Right hindlimb (tissue), 1 donor: ENCODE measurements at regions not wholly inside any gene's neighbourhood (a gene's known extent, or its start where the extent isn't known, plus 50 kb on each side); places are given as distances from the start of the nearest gene placed in this dataset.
"Not testable (repeated sequence)": the region's sequence is repeated elsewhere in the genome, so short reads cannot be mapped to it uniquely, and the experiment has no call there.

Source experiments
- DNase-seq: peaks from one replicate; pipeline ENCODE4 v3.0.0-alpha.2; 2018

- no peak for DNase-seq
Measured at GRCh38 chr4:163273922-163274321, 58.5 kb downstream of the NPY1R start.

- no peak for DNase-seq
Measured at GRCh38 chr4:163273203-163273602, 59.2 kb downstream of the NPY1R start.

- DNase-seq: no peak
Measured at GRCh38 chr4:163271555-163272127, 60.8 kb downstream of the NPY1R start.

GRCh38 chr4:163269869-163270268 is 62.5 kb downstream of the NPY1R start:
- no peak for DNase-seq

- no peak for DNase-seq
Measured at GRCh38 chr4:163269166-163269565, 63.2 kb downstream of the NPY1R start.

- DNase-seq: no peak
Measured at GRCh38 chr4:163264934-163265333, 67.5 kb downstream of the NPY1R start.

GRCh38 chr4:163263606-163264005 is 68.8 kb downstream of the NPY1R start:
- peak; percentile 27 for DNase-seq

GRCh38 chr4:163256680-163257343 is 75.6 kb downstream of the NPY1R start:
- DNase-seq: no peak

- no peak for DNase-seq
Measured at GRCh38 chr4:163251204-163251603, 81.2 kb downstream of the NPY1R start.

GRCh38 chr4:163249042-163249441 is 82.4 kb upstream of the NAF1 start:
- no peak for DNase-seq

- no peak for DNase-seq
Measured at GRCh38 chr4:163245044-163245728, 78.5 kb upstream of the NAF1 start.

- no peak for DNase-seq
Measured at GRCh38 chr4:163243297-163243981, 76.7 kb upstream of the NAF1 start.

- no peak for DNase-seq
Measured at GRCh38 chr4:163237856-163238255, 71.2 kb upstream of the NAF1 start.

GRCh38 chr4:163236389-163236788 is 69.7 kb upstream of the NAF1 start:
- DNase-seq: not testable (repeated sequence)

GRCh38 chr4:163233321-163233720 is 66.6 kb upstream of the NAF1 start:
- no peak for DNase-seq

GRCh38 chr4:163228648-163229047 is 62.0 kb upstream of the NAF1 start:
- DNase-seq: no peak

- no peak for DNase-seq
Measured at GRCh38 chr4:163221467-163221866, 54.8 kb upstream of the NAF1 start.

GRCh38 chr4:163217505-163217904 is 50.8 kb upstream of the NAF1 start:
- no peak for DNase-seq
